IPS-18a (cell line): ENCODE measurements at regions not wholly inside any gene's neighbourhood (a gene's known extent, or its start where the extent isn't known, plus 50 kb on each side); places are given as distances from the start of the nearest gene placed in this dataset.

Experiments used
- H3K27ac ChIP-seq: one replicate; pipeline ENCODE4 v1.5.1; 2013; ENCODE audit warnings: low read length
- H3K27me3 ChIP-seq: one replicate; pipeline ENCODE4 v1.6.1; 2013; ENCODE audit warnings: mild to moderate bottlenecking, low read length; ENCODE audit not compliant: control insufficient read depth, insufficient read depth
- H3K36me3 ChIP-seq: one replicate; pipeline ENCODE4 v1.6.1; 2013; ENCODE audit warnings: low read depth, low read length; ENCODE audit not compliant: control insufficient read depth
- H3K4me1 ChIP-seq: one replicate; pipeline ENCODE4 v1.6.1; 2013; ENCODE audit warnings: low read depth, low read length; ENCODE audit not compliant: control insufficient read depth
- H3K4me3 ChIP-seq: one replicate; pipeline ENCODE4 v1.5.1; 2013; ENCODE audit warnings: low read length
- H3K9ac ChIP-seq: one replicate; pipeline ENCODE4 v1.6.1; 2013; ENCODE audit warnings: mild to moderate bottlenecking, low read length, moderate library complexity
- H3K9me3 ChIP-seq: one replicate; pipeline ENCODE4 v1.6.1; 2013; ENCODE audit warnings: low read depth, low read length; ENCODE audit not compliant: control insufficient read depth

- Histone ChIP-seq H3K27ac (no peak overlapping the region), H3K9ac (no peak overlapping the region), H3K4me1 (no peaks in the 10 kb centered on the region), H3K4me3 (no peak overlapping the region), H3K27me3 (no peaks in the 10 kb centered on the region), H3K36me3 (no peaks in the 10 kb centered on the region), H3K9me3 (peaks cover 5% of the 10 kb centered on the region)
Measured at GRCh38 chr9:115671236-115671962, 482.2 kb upstream of the PAPPA start.

GRCh38 chr9:115671963-115672305 is 481.7 kb upstream of the PAPPA start:
- no peak overlapping the region for H3K4me3 ChIP-seq
- no peaks in the 10 kb centered on the region for H3K27me3 ChIP-seq
- no peaks in the 10 kb centered on the region for H3K36me3 ChIP-seq
- H3K27ac ChIP-seq, result no peak overlapping the region
- H3K4me1 ChIP-seq, result no peaks in the 10 kb centered on the region
- H3K9ac ChIP-seq, result no peak overlapping the region
- peaks cover 10% of the 10 kb centered on the region for H3K9me3 ChIP-seq

GRCh38 chr9:115672477-115673316 is 480.9 kb upstream of the PAPPA start:
- Histone ChIP-seq H3K9ac (no peak overlapping the region), H3K4me3 (no peak overlapping the region), H3K9me3 (peaks cover 10% of the 10 kb centered on the region), H3K27me3 (no peaks in the 10 kb centered on the region), H3K27ac (no peak overlapping the region), H3K4me1 (no peaks in the 10 kb centered on the region), H3K36me3 (no peaks in the 10 kb centered on the region)

GRCh38 chr9:115673599-115673998 is 480.0 kb upstream of the PAPPA start:
- Histone ChIP-seq H3K36me3 (no peaks in the 10 kb centered on the region), H3K9ac (no peak overlapping the region), H3K27ac (no peak overlapping the region), H3K9me3 (peaks cover 10% of the 10 kb centered on the region), H3K27me3 (no peaks in the 10 kb centered on the region), H3K4me3 (no peak overlapping the region), H3K4me1 (peaks cover 3% of the 10 kb centered on the region)

- H3K9ac ChIP-seq, result no peak overlapping the region
- peaks cover 10% of the 10 kb centered on the region for H3K9me3 ChIP-seq
- no peaks in the 10 kb centered on the region for H3K36me3 ChIP-seq
- H3K27me3 ChIP-seq, result no peaks in the 10 kb centered on the region
- H3K27ac ChIP-seq, result no peak overlapping the region
- peaks cover 7% of the 10 kb centered on the region for H3K4me1 ChIP-seq
- H3K4me3 ChIP-seq, result no peak overlapping the region
Measured at GRCh38 chr9:115674091-115674490, 479.5 kb upstream of the PAPPA start.

GRCh38 chr9:115675834-115676233 is 477.8 kb upstream of the PAPPA start:
- peaks cover 10% of the 10 kb centered on the region for H3K9me3 ChIP-seq
- no peak overlapping the region for H3K27ac ChIP-seq
- H3K36me3 ChIP-seq, result no peaks in the 10 kb centered on the region
- no peak overlapping the region for H3K9ac ChIP-seq
- peaks cover 7% of the 10 kb centered on the region for H3K4me1 ChIP-seq
- H3K4me3 ChIP-seq, result no peak overlapping the region
- H3K27me3 ChIP-seq, result no peaks in the 10 kb centered on the region

- H3K4me3 ChIP-seq, result no peak overlapping the region
- H3K4me1 ChIP-seq, result peaks cover 7% of the 10 kb centered on the region
- peaks cover 10% of the 10 kb centered on the region for H3K9me3 ChIP-seq
- H3K27ac ChIP-seq, result no peak overlapping the region
- no peaks in the 10 kb centered on the region for H3K27me3 ChIP-seq
- no peaks in the 10 kb centered on the region for H3K36me3 ChIP-seq
- H3K9ac ChIP-seq, result no peak overlapping the region
Measured at GRCh38 chr9:115680231-115680630, 473.4 kb upstream of the PAPPA start.

GRCh38 chr9:115681585-115681984 is 472.0 kb upstream of the PAPPA start:
- H3K4me3 ChIP-seq, result no peak overlapping the region
- no peak overlapping the region for H3K27ac ChIP-seq
- no peaks in the 10 kb centered on the region for H3K36me3 ChIP-seq
- H3K9me3 ChIP-seq, result peaks cover 3% of the 10 kb centered on the region
- H3K27me3 ChIP-seq, result no peaks in the 10 kb centered on the region
- H3K9ac ChIP-seq, result no peak overlapping the region
- H3K4me1 ChIP-seq, result peaks cover 7% of the 10 kb centered on the region

- H3K4me3 ChIP-seq, result no peak overlapping the region
- no peaks in the 10 kb centered on the region for H3K36me3 ChIP-seq
- no peaks in the 10 kb centered on the region for H3K4me1 ChIP-seq
- H3K27me3 ChIP-seq, result no peaks in the 10 kb centered on the region
- no peaks in the 10 kb centered on the region for H3K9me3 ChIP-seq
- H3K9ac ChIP-seq, result no peak overlapping the region
- H3K27ac ChIP-seq, result no peak overlapping the region
Measured at GRCh38 chr9:115686069-115686468, 467.5 kb upstream of the PAPPA start.

GRCh38 chr9:115687356-115687755 is 466.2 kb upstream of the PAPPA start:
- H3K9me3 ChIP-seq, result no peaks in the 10 kb centered on the region
- no peak overlapping the region for H3K4me3 ChIP-seq
- no peak overlapping the region for H3K27ac ChIP-seq
- H3K4me1 ChIP-seq, result no peaks in the 10 kb centered on the region
- H3K27me3 ChIP-seq, result no peaks in the 10 kb centered on the region
- H3K36me3 ChIP-seq, result no peaks in the 10 kb centered on the region
- no peak overlapping the region for H3K9ac ChIP-seq

GRCh38 chr9:115689331-115689730 is 464.3 kb upstream of the PAPPA start:
- Histone ChIP-seq H3K4me3 (no peak overlapping the region), H3K27ac (no peak overlapping the region), H3K36me3 (no peaks in the 10 kb centered on the region), H3K4me1 (no peaks in the 10 kb centered on the region), H3K9ac (no peak overlapping the region), H3K9me3 (no peaks in the 10 kb centered on the region), H3K27me3 (no peaks in the 10 kb centered on the region)
